AG04449 (cell line): ENCODE measurements at regions not wholly inside any gene's neighbourhood (a gene's known extent, or its start where the extent isn't known, plus 50 kb on each side); places are given as distances from the start of the nearest gene placed in this dataset.

Experiments
- CTCF ChIA-PET: fragments of 350-600 bp; formaldehyde crosslinking; extraction: SDS; loops from one replicate; lab custom pipeline; 2021; ENCODE audit warnings: antibody characterized with exemption; lab: Yijun Ruan, JAX
- POLR2A ChIA-PET: fragments of 400-600, 350-600 bp; formaldehyde crosslinking; extraction: SDS; loops from one replicate; lab custom pipeline; 2020; ENCODE audit warnings: antibody characterized with exemption, inconsistent platforms; lab: Yijun Ruan, JAX
- DNase-seq: peaks from one replicate; pipeline ENCODE4 v3.0.0-alpha.2; 2010; ENCODE audit warnings: low read depth, low spot score
- H3K4me3 ChIP-seq: 2 replicates; pipeline ENCODE4 v1.5.1; 2011; ENCODE audit warnings: low read depth, mild to moderate bottlenecking, control low read depth, low read length
- CTCF ChIP-seq: IDR thresholded peaks from one replicate; pipeline ENCODE4 v1.5.1; 2011; ENCODE audit warnings: mild to moderate bottlenecking, moderate library complexity, low read length, control low read depth, inconsistent platforms; ENCODE audit not compliant: insufficient read depth; ENCODE audit errors: missing control alignments

DNA sequence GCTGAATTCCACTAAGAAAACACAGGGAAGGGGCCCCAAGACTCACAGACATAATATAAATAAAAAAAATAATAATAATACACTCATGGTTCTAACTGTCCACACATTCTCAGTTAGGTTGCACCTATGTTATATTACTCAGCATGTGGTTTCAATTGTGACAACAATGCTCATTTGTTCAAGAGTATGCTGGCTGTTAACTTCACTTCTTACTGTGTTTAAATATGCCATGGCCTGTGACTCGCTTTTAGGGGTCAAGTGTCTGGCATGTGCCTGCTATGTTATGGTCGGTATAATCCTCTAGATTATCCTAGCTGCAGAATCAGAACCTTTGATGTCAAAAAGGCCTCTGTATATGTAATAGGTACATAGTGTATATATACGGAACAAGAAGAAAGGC, 324.8 kb upstream of the INTU start:
- DNase-seq = no peak
- ChIA-PET CTCF (no interaction called here), POLR2A (no interaction called here)
- H3K4me3 ChIP-seq = no peak overlapping the region
- TF ChIP-seq CTCF = no peak

DNA sequence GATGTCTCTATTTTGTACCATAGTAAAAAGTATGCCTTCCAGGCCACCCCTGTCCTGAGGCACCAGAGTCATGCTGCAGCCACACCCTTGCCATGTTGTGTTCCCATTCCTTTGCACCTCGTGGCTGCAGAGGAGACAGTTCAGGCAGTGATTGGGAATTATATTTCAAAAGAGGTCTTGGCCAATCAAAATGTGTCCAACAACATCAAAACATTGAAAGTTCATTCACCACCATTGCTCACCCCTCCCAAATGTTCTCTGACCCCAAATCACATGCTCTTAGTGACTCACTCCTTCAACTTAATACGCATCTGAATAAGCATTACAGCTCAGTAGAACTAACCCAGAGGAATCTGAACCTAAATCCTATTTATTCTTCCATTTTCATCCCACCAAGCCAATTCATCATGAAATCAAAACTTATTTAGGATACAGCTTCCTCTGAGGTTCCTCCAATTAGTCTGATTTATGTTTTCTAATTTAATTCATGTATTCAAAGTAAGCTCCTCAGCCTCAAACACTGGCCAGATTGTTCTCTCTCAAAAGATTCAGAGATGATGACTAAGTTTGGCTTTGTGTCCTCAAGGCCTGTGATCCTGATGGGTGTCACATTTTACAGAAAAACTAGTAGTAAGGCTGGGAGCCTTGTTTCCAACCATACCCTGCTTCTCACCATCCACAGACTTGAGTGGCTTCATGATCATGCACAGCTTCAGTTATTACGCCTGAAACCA, 323.2 kb upstream of the INTU start:
- POLR2A ChIA-PET = no interaction called here
- H3K4me3 ChIP-seq = no peak overlapping the region
- CTCF ChIA-PET = no interaction called here
- TF ChIP-seq CTCF = no peak
- no peak for DNase-seq

- no peak for DNase-seq
- TF ChIP-seq CTCF = no peak
- no peak overlapping the region for H3K4me3 ChIP-seq
- ChIA-PET CTCF (no interaction called here), POLR2A (no interaction called here)
Measured at GRCh38 chr4:127311371-127311770, 321.4 kb upstream of the INTU start.

DNA sequence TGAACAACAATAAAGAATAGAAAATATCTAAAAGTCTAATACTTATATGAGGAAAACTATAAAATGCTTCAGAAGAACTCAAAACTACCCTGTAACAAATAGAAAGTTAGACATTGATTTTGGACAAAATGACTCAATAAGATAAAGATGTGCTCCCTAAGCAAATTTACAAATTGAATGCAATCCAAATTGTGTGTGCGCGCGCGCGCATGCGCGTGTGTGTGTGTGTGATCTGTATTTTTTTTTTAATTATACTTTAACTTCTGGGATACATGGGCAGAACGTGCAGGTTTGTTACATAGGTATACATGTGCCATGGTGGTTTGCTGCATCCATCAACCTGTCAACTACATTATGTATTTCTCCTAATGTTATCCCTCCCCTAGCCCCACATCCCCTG, 320.8 kb upstream of the INTU start:
- CTCF ChIA-PET = no interaction called here
- no peak for DNase-seq
- no peak overlapping the region for H3K4me3 ChIP-seq
- POLR2A ChIA-PET = no interaction called here
- no peak for TF ChIP-seq CTCF

GRCh38 chr4:127313767-127314166, 319.0 kb upstream of the INTU start:
- no peak for DNase-seq
- TF ChIP-seq CTCF = no peak
- no peak overlapping the region for H3K4me3 ChIP-seq
- POLR2A ChIA-PET = no interaction called here
- CTCF ChIA-PET = no interaction called here

- ChIA-PET CTCF (no interaction called here), POLR2A (no interaction called here)
- DNase-seq = no peak
- no peak overlapping the region for H3K4me3 ChIP-seq
- TF ChIP-seq CTCF = no peak
Measured at GRCh38 chr4:127327491-127327890, 305.3 kb upstream of the INTU start.
